GM12892 (cell line): ENCODE measurements at regions not wholly inside any gene's neighbourhood (a gene's known extent, or its start where the extent isn't known, plus 50 kb on each side); places are given as distances from the start of the nearest gene placed in this dataset.

Experiments used
- DNase-seq: peaks from one replicate; pipeline ENCODE4 v3.0.0; 2011; ENCODE audit not compliant: insufficient read length
- FAIRE-seq: peaks from 2 replicates; lab custom pipeline; 2011; peaks lifted over from hg19 to GRCh38; lab: Jason Lieb, UNC
- POLR2A ChIP-seq: IDR thresholded peaks from 2 replicates; pipeline ENCODE4 v1.6.1; 2011; ENCODE audit warnings: low read depth, low read length, control low read depth
- POLR2AphosphoS5 ChIP-seq: IDR thresholded peaks from 2 replicates; pipeline ENCODE4 v1.6.1; 2011; ENCODE audit warnings: low read depth, low read length, control low read depth
- TAF1 ChIP-seq: IDR thresholded peaks from 2 replicates; pipeline ENCODE4 v1.6.1; 2011; ENCODE audit warnings: low read depth, mild to moderate bottlenecking, control low read depth, low read length, borderline replicate concordance

GRCh38 chr3:102136183-102136582 is 286.9 kb downstream of the NFKBIZ start:
- no peak for FAIRE-seq
- DNase-seq = no peak
- TF ChIP-seq POLR2A (no peak), POLR2AphosphoS5 (no peak)

GRCh38 chr3:102140116-102140515 is 290.8 kb downstream of the NFKBIZ start:
- FAIRE-seq (no peak), DNase-seq (no peak)
- TF ChIP-seq TAF1 = no peak
- TF ChIP-seq POLR2AphosphoS5 = no peak
- no peak for TF ChIP-seq POLR2A

DNA sequence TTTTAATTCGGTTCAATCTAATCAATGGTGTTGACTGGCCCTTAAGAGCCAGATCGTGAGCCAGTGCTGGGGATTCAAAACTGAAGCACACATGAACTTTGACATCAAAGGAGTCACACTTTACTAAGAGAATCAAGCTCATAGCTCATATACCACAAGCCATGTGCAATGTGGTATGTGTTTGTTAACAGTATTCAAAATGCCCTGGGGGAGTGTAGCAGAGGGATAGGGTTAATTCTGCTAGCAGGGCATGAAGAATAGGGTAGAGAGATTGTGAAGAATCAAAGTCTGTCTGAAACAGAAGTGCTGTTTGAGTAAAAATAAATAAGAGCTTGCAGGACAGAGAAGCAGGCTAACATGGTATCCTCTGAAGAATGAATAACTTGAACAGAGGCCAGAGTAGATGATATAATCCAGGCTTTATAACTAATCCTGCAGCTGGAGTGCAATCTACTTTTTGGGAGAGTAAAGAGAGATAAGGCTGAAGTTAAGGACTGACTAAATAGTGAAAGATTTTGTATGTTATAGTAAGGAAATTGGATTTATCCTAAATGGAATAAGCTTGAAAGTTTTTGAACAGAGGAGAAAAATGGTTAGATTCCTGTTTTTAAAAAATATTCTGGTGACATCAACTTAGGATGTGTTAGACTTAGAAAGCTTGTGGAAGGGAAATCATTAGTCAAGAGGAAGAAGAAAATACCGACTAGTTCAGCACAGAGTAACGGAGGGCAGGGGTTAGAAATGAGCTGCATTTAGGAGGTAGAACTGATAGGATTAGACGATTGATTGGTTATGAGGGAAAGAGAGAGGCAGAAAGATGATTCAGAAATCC is 292.0 kb downstream of the NFKBIZ start:
- DNase-seq (no peak), FAIRE-seq (no peak)
- TF ChIP-seq POLR2A (no peak), POLR2AphosphoS5 (no peak), TAF1 (no peak)

- FAIRE-seq = no peak
- DNase-seq = no peak
- TF ChIP-seq POLR2A = no peak
- TF ChIP-seq POLR2AphosphoS5 = no peak
- TF ChIP-seq TAF1 = no peak
These were observed 292.6 kb downstream of the NFKBIZ start for GRCh38 chr3:102141928-102142239.

GRCh38 chr3:102142379-102143060 is 292.3 kb upstream of the ZPLD1 start:
- DNase-seq (no peak), FAIRE-seq (no peak)
- no peak for TF ChIP-seq POLR2A
- TF ChIP-seq POLR2AphosphoS5 = no peak
- TF ChIP-seq TAF1 = no peak

DNA sequence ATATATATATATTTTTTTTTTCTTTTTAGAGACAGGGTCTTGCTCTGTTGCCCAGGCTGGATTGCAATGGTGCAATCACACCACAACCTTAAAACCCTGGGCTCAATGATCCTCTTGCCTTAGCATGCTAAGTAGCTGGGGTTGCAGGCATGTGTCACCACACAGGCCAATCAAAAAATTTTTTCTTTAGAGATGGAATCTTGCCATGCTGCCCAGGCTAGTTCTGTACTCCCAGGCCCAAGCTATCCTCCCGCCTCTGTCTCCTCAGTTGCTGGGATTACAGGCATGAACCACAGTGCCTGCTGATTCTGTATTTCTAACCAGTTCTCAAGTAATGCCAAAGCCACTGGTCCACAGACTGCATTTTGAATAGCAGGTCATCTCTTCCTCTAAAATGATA is 291.3 kb upstream of the ZPLD1 start:
- DNase-seq (no peak), FAIRE-seq (no peak)
- TF ChIP-seq TAF1 (no peak), POLR2A (no peak), POLR2AphosphoS5 (no peak)

DNA sequence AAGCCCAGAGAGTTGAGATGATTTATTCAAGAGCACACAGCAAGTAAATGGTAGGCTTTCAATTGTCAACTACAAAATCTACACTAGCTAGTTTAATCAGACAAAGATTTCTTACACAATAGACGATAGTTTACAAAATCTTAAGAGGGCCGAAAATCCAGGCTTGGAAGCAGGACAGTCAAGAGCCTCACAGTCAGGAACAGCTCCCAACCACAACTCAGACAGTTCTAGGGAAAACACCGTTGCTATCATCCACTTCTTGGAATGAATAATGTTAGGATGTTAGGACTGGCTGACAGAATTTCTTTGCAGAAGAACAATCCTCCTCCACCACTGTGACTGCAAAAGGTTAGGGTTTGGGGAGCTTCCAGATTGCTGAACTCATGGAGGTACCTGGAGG is 290.8 kb upstream of the ZPLD1 start:
- DNase-seq = no peak
- no peak for FAIRE-seq
- TF ChIP-seq POLR2A (no peak), POLR2AphosphoS5 (no peak), TAF1 (no peak)

GRCh38 chr3:102148598-102149337 is 286.0 kb upstream of the ZPLD1 start:
- DNase-seq (no peak), FAIRE-seq (no peak)
- TF ChIP-seq POLR2A (no peak), POLR2AphosphoS5 (no peak), TAF1 (no peak)

DNA sequence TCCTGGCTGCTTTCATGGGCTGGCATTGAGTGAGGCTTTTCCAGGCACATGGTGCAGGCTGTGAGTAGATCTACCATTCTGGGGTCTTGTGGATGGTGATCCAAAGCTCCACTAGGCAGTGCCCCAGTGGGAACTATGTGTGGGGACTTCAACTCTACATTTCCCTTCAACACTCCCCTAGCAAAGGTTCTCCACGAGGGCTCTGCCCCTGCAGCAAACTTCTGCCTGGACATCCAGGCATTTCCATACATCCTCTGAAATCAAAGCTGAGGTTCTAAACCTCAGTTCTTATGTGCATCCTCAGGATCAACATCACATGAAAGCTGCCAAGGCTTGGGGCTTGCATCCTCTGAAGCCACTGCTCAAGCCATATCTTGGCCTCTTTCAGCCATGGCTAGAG is 282.9 kb upstream of the ZPLD1 start:
- DNase-seq = no peak
- TF ChIP-seq POLR2A (no peak), POLR2AphosphoS5 (no peak), TAF1 (no peak)
- no peak for FAIRE-seq

GRCh38 chr3:102156426-102156825 is 278.4 kb upstream of the ZPLD1 start:
- FAIRE-seq (no peak), DNase-seq (no peak)
- TF ChIP-seq POLR2AphosphoS5 = no peak
- TF ChIP-seq TAF1 = no peak
- no peak for TF ChIP-seq POLR2A

DNA sequence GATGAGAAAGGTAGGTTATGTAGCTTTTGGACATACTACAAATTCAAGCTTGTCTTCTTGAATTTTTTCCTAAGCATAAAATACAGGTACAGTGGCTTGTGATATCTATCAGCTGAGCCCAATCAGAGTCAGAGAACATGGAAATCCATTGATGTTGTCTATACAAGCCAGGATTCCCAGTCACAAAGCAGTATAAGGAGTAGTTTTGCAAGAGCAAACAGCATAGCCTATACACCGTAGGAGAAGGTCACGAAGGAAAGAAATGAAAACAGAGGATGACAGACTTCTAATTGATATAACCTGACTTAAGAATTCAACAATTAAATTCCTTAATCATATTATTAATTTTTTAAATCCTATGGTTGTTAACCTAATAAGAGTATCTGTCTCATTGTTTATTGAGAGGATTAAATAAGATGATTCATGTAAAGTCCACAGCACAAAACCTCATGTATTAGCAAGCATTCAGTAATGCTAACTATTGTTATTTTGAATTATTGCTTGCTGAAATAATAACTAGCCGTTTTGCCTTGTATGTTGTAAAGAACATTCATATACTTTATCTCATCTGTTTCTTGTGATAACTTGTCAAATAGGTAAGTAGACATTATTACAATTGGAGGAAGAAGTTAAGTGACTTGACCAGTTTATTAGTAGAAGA is 276.6 kb upstream of the ZPLD1 start:
- FAIRE-seq (no peak), DNase-seq (no peak)
- no peak for TF ChIP-seq POLR2A
- TF ChIP-seq TAF1 = no peak
- no peak for TF ChIP-seq POLR2AphosphoS5
